ENCODE measurements at regions not wholly inside any gene's neighbourhood (a gene's known extent, or its start where the extent isn't known, plus 50 kb on each side); places are given as distances from the start of the nearest gene placed in this dataset.

DNA sequence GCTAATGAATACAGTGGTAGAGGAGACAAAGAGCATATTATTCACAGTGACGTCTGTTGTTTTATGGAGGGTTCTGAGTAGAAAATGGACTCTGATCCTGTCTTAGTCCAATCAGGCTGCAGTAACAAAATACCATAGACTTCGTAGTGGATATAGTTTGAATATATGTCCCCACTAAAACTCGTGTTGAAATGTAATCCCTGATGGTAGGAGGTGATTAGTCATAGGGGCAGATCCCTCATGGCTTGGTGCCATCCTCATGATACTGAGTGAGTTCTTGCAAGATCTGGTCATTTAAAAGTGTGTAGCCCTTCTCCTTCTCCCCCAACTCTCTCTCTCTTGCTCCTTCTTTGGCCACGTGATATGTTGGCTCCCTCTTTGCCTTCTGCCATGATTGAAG lies 82.5 kb downstream of the CD83 start (continued):
- TF ChIP-seq, protein P1, sequence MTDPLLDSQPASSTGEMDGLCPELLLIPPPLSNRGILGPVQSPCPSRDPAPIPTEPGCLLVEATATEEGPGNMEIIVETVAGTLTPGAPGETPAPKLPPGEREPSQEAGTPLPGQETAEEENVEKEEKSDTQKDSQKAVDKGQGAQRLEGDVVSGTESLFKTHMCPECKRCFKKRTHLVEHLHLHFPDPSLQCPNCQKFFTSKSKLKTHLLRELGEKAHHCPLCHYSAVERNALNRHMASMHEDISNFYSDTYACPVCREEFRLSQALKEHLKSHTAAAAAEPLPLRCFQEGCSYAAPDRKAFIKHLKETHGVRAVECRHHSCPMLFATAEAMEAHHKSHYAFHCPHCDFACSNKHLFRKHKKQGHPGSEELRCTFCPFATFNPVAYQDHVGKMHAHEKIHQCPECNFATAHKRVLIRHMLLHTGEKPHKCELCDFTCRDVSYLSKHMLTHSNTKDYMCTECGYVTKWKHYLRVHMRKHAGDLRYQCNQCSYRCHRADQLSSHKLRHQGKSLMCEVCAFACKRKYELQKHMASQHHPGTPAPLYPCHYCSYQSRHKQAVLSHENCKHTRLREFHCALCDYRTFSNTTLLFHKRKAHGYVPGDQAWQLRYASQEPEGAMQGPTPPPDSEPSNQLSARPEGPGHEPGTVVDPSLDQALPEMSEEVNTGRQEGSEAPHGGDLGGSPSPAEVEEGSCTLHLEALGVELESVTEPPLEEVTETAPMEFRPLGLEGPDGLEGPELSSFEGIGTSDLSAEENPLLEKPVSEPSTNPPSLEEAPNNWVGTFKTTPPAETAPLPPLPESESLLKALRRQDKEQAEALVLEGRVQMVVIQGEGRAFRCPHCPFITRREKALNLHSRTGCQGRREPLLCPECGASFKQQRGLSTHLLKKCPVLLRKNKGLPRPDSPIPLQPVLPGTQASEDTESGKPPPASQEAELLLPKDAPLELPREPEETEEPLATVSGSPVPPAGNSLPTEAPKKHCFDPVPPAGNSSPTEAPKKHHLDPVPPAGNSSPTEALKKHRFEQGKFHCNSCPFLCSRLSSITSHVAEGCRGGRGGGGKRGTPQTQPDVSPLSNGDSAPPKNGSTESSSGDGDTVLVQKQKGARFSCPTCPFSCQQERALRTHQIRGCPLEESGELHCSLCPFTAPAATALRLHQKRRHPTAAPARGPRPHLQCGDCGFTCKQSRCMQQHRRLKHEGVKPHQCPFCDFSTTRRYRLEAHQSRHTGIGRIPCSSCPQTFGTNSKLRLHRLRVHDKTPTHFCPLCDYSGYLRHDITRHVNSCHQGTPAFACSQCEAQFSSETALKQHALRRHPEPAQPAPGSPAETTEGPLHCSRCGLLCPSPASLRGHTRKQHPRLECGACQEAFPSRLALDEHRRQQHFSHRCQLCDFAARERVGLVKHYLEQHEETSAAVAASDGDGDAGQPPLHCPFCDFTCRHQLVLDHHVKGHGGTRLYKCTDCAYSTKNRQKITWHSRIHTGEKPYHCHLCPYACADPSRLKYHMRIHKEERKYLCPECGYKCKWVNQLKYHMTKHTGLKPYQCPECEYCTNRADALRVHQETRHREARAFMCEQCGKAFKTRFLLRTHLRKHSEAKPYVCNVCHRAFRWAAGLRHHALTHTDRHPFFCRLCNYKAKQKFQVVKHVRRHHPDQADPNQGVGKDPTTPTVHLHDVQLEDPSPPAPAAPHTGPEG (CRISPR knock-in tag; IDR thresholded peaks at IDR 0.05), result no peak
- TF ChIP-seq ZSCAN29 (CRISPR knock-in tag; conservative IDR thresholded peaks at IDR 0.05), result no peak

DNA sequence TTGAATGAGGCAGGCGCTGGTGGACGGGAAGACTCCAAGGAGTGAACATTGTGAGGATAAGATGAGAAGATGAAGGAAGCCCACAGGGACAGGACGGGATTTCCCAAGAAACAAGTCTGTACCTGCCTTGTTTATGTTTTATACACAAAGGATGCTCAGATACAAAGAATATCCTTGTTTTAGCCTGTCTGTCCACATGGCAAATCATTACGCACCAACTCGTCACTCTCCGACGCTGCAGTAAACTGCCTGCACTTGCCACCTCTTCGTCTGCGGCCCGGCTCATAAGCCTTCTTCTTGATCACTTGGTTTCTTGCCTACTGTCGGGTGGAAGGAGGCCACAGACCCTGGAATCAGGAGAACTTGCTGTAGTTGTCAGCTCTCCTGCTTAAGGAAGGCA lies 85.4 kb downstream of the CD83 start:
- intact Hi-C loops (cut with micrococcal nuclease; ENCODE audit: unreplicated experiment), result no loop called here
- no peak overlapping the region for H2AFZ ChIP-seq (ENCODE audit: low read length)
- H3K9me3 ChIP-seq (ENCODE audit: low read length), result no peaks in the 10 kb centered on the region
- in situ Hi-C loops (cut with HindIII; ENCODE audit: extremely low pct_ligation_motif_present, low pct_unique_long_range_greater_than_20kb), result loop anchor here (25.0 kb wide), 3 partner anchors 1034 to 1409 kb away; partner anchors contain the start of gene JARID2
- no peak for ATAC-seq
- DNase-seq (ENCODE audit: low spot score), result no peak
- H3K4me2 ChIP-seq (ENCODE audit: low read depth, low read length), result no peak overlapping the region
- H3K4me3 ChIP-seq (replicated peaks in 1 of 3; ENCODE audit: insufficient read depth in 1 of 3, low read depth in 2 of 3, low read length in 3 of 3), result no peak overlapping the region
- H3K4me1 ChIP-seq (ENCODE audit: insufficient read depth, low read length), result peaks cover 10% of the 10 kb centered on the region; the same call in 1 of the 2 replicates
- no peaks in the 10 kb centered on the region for H3K79me2 ChIP-seq (ENCODE audit: insufficient read depth, low read length)
- peaks cover 0 to 7% of the 10 kb centered on the region in 2 experiments; a peak in 2 of 5 replicates for H3K27me3 ChIP-seq (ENCODE audit: control insufficient read depth in 1 of 2, insufficient read depth in 2 of 2, low read length in 2 of 2)
- 52% methylated on average over 11 of the region's 11 CpGs for WGBS (ENCODE audit: low lambda C conversion rate)
- POLR2A ChIA-PET, result no interaction called here
- no peak for FAIRE-seq
- no peaks in the 10 kb centered on the region for H4K20me1 ChIP-seq (ENCODE audit: insufficient read depth, low read length)
- H3K9ac ChIP-seq (ENCODE audit: insufficient read depth, low read depth, low read length), result no peak overlapping the region
- TF ChIP-seq XBP1 (CRISPR knock-in tag; IDR thresholded peaks at IDR 0.05) (no peak), CBX2 (IDR thresholded peaks at IDR 0.05; ENCODE audit: low read depth, low read length) (no peak), CBX2 (CRISPR knock-in tag; IDR thresholded peaks at IDR 0.05; ENCODE audit: low read depth) (no peak), ZFP36L1 (CRISPR knock-in tag; IDR thresholded peaks at IDR 0.05) (no peak)
- TF ChIP-seq, protein P2, sequence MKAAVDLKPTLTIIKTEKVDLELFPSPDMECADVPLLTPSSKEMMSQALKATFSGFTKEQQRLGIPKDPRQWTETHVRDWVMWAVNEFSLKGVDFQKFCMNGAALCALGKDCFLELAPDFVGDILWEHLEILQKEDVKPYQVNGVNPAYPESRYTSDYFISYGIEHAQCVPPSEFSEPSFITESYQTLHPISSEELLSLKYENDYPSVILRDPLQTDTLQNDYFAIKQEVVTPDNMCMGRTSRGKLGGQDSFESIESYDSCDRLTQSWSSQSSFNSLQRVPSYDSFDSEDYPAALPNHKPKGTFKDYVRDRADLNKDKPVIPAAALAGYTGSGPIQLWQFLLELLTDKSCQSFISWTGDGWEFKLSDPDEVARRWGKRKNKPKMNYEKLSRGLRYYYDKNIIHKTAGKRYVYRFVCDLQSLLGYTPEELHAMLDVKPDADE (CRISPR knock-in tag; IDR thresholded peaks at IDR 0.05), result no peak
- TF ChIP-seq, protein P1 (CRISPR knock-in tag; IDR thresholded peaks at IDR 0.05), result no peak
- no TSS peak for BruUV-seq (replicated peaks)
- CTCF ChIA-PET (ENCODE audit: low intra/inter-chr PET ratio, low total read pairs), result no interaction called here
- no peaks in the 10 kb centered on the region for H3K36me3 ChIP-seq (replicated peaks in 1 of 2; ENCODE audit: control insufficient read depth in 1 of 2, insufficient read depth in 2 of 2, low read length in 2 of 2)
- H3K27ac ChIP-seq (ENCODE audit: extremely low read length, insufficient read depth, low read length), result no peak overlapping the region

Measured in HepG2 (cell line).